ENCODE measurements at regions not wholly inside any gene's neighbourhood (a gene's known extent, or its start where the extent isn't known, plus 50 kb on each side); places are given as distances from the start of the nearest gene placed in this dataset.

DNA sequence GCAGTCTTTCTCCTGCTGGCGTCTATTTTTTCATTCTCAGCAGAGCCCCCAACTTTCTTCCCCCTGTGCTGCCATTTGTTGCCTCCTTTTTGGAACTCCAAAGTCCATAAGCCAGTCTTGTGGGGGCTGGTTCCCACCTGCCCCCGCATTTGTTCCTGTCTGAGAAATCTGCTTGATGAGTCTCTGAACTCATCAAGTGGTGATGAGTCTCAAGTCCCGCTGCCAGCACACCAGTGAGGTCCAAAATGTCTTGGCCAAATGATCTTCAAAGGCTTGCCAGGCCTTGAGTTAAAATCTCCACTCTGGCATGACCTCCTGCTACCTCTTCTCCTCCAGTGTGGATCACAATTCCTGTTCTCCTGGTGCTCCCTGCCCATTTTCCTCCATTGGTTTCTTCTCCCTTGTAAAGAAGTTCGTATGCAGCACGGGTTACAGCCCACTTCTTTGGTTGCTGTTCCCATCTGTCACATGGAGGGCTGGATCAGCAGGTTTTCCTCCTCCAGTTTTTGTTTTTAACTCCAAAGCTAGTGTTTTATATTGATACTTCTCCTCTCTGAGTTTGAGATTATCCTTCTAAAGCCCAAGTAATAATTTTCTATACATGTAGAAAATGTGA, 72.7 kb upstream of the LIMCH1 start:
- H4K20me1 ChIP-seq, result no peaks in the 10 kb centered on the region
- no peak for TF ChIP-seq Cebpa-rat (IDR thresholded peaks at IDR 0.05)
- no peak overlapping the region for H3K4me2 ChIP-seq
- H3K4me3 ChIP-seq, result no peak overlapping the region
- no peak overlapping the region for H3K9ac ChIP-seq
- H3K36me3 ChIP-seq, result no peaks in the 10 kb centered on the region
- H3K27ac ChIP-seq, result no peak overlapping the region
- H3K9me3 ChIP-seq, result no peaks in the 10 kb centered on the region
- H3K4me1 ChIP-seq, result peaks cover 31% of the 10 kb centered on the region
- H3K27me3 ChIP-seq, result no peaks in the 10 kb centered on the region

DNA sequence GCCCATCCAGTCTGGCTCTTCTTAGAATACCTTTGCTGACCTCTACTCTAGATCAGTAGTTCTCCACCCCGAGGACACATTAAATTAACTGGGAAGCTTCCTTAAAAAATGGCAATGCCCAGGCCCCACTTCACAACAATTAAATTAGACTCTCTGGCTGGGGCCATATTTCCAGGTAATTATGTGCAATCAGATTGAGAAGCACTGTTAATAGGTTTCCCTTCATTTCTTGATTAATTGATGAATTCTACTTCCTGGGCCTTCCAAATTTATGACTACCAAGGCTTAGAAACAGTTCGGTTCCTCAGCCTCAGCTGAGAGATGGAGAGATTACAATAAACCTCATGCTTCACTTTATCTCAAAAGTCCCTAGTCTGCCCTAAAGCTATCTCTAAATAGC, 71.7 kb upstream of the LIMCH1 start:
- Histone ChIP-seq H3K27ac (no peak overlapping the region), H3K4me1 (peaks cover 23% of the 10 kb centered on the region), H3K36me3 (no peaks in the 10 kb centered on the region), H3K4me2 (no peak overlapping the region), H3K9ac (no peak overlapping the region), H3K9me3 (no peaks in the 10 kb centered on the region), H4K20me1 (no peaks in the 10 kb centered on the region), H3K4me3 (no peak overlapping the region), H3K27me3 (no peaks in the 10 kb centered on the region)
- no peak for TF ChIP-seq Cebpa-rat (IDR thresholded peaks at IDR 0.05)

DNA sequence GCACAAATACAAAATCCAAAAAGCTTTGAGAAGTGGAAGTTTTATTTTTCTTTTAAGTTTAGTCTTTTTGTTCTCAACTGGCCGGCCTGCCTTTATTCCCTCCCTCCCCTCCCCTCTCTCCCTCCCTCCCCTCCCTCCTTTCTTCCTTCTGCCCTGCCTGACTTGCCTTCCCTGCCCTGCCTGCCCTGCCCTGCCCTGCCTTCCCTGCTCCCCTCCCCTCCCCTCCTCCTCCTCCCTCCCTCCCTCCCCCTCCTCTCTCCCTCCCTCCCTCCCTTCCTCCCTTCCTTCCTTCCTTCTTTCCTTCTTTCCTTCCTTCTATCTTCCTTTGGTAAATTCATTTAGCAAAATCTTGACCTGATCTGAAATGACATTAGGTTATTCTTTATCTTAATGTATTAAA, 69.8 kb upstream of the LIMCH1 start:
- no peaks in the 10 kb centered on the region for H3K36me3 ChIP-seq
- peaks cover 4% of the 10 kb centered on the region; the same call in 1 of the 2 replicates for H3K4me1 ChIP-seq
- H3K27me3 ChIP-seq, result no peaks in the 10 kb centered on the region
- H3K27ac ChIP-seq, result no peak overlapping the region
- no peak overlapping the region for H3K9ac ChIP-seq
- TF ChIP-seq Cebpa-rat (IDR thresholded peaks at IDR 0.05), result no peak
- H3K4me3 ChIP-seq, result no peak overlapping the region
- no peak overlapping the region for H3K4me2 ChIP-seq
- H4K20me1 ChIP-seq, result no peaks in the 10 kb centered on the region
- H3K9me3 ChIP-seq, result no peaks in the 10 kb centered on the region

GRCh38 chr4:41471126-41472071, 66.6 kb upstream of the LIMCH1 start:
- Histone ChIP-seq H3K9ac (no peak overlapping the region), H4K20me1 (no peaks in the 10 kb centered on the region), H3K4me1 (no peaks in the 10 kb centered on the region), H3K4me2 (no peak overlapping the region), H3K27me3 (no peaks in the 10 kb centered on the region), H3K9me3 (no peaks in the 10 kb centered on the region), H3K4me3 (no peak overlapping the region), H3K27ac (no peak overlapping the region), H3K36me3 (no peaks in the 10 kb centered on the region)
- no peak for TF ChIP-seq Cebpa-rat (IDR thresholded peaks at IDR 0.05)

DNA sequence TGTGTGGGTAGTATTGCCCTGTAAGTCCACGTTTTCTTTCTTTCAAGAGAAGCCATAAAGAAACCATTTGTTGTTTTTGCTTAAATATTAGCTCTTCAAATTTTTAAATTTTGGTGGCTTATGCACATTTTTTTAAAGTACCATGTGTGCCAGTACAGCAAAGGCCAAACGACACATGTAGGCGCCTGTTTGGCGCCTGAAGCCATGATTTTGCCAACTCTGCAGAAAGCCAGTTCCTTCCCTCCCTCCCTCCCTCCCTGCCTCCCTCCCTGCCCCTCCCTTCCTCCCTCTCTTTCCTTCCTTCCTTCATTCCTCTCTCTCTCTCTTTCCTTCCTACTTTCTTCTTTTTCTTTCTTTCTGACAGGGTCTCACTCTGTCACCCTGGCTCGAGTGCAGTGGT, 65.9 kb upstream of the LIMCH1 start:
- H3K4me1 ChIP-seq, result no peaks in the 10 kb centered on the region
- no peaks in the 10 kb centered on the region for H3K27me3 ChIP-seq
- no peaks in the 10 kb centered on the region for H3K36me3 ChIP-seq
- no peaks in the 10 kb centered on the region for H3K9me3 ChIP-seq
- H3K9ac ChIP-seq, result no peak overlapping the region
- H4K20me1 ChIP-seq, result no peaks in the 10 kb centered on the region
- TF ChIP-seq Cebpa-rat (IDR thresholded peaks at IDR 0.05), result no peak
- H3K4me3 ChIP-seq, result no peak overlapping the region
- no peak overlapping the region for H3K27ac ChIP-seq
- no peak overlapping the region for H3K4me2 ChIP-seq

DNA sequence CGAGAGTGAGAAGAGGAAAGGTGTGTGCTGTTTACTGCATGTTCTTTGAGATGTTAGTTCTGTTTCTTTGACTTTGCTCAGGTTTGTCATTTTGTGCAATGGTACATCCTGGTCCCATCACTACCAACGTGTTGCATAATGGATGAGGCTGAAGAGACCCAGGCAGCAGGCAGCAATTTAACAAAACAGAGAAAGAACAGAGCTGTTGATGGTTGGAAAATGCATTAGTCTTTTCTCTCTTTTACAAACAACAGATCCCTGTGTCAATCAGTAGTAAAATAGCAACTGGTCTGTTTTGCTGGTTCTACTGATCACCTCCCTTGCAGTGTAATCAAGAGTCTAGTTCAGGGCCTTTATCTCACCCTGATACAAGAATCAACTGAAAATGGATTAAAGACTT, 64.8 kb upstream of the LIMCH1 start:
- Histone ChIP-seq H3K9me3 (no peaks in the 10 kb centered on the region), H4K20me1 (no peaks in the 10 kb centered on the region), H3K9ac (no peak overlapping the region), H3K4me1 (no peaks in the 10 kb centered on the region), H3K27ac (no peak overlapping the region), H3K4me3 (no peak overlapping the region), H3K27me3 (no peaks in the 10 kb centered on the region), H3K4me2 (no peak overlapping the region), H3K36me3 (no peaks in the 10 kb centered on the region)
- no peak for TF ChIP-seq Cebpa-rat (IDR thresholded peaks at IDR 0.05)

DNA sequence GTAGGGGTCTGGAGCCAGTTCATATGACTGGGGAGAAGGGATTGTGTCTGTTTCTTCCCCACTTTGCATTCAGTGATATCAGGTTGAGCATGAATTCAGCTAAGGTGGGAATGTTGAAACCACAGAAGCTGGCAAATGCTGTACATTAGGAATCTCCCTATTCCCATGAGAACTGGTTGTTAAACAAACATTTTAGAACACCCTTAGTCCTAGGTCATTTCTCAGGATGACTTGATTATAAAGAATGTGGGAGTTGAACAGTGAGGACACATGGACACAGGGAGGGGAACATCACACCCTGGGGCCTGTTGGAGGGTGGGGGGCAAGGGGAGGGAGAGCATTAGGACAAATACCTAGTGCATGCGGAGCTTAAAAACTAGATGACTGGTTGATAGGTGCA, 62.6 kb upstream of the LIMCH1 start:
- no peak for TF ChIP-seq Cebpa-rat (IDR thresholded peaks at IDR 0.05)
- no peak overlapping the region for H3K4me2 ChIP-seq
- H3K27ac ChIP-seq, result no peak overlapping the region
- H4K20me1 ChIP-seq, result no peaks in the 10 kb centered on the region
- no peak overlapping the region for H3K4me3 ChIP-seq
- no peak overlapping the region for H3K9ac ChIP-seq
- no peaks in the 10 kb centered on the region for H3K9me3 ChIP-seq
- H3K4me1 ChIP-seq, result no peaks in the 10 kb centered on the region
- H3K36me3 ChIP-seq, result no peaks in the 10 kb centered on the region
- no peaks in the 10 kb centered on the region for H3K27me3 ChIP-seq

DNA sequence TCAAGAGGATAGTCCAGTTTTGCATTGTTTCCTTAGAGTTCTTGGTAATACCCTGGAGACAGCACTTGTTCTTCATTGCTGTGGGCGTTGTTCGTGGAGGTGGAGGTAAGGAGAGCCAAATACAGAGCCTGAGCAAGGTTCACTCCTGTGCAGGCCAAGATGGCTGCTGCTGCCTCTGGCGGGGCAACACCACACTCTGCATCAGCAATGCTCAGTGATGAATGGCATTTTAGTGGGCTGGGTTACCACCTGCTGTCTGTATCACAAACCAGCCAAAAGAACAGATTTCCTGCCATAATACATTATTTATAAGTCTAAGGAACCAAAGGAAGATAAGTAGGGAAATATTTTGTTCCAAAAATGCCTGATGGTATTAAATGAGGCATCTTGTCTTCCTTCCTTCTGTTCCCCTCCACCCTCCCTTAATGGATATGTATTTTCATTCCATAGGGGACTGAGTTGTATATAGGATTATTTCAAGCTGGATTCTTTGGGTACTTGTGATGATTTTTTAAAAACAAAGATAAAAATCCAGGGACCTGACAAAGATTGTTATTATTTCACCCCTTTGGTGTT, 61.6 kb upstream of the LIMCH1 start:
- Histone ChIP-seq H3K4me1 (no peaks in the 10 kb centered on the region), H3K36me3 (no peaks in the 10 kb centered on the region), H3K9ac (no peak overlapping the region), H3K4me3 (no peak overlapping the region), H3K9me3 (no peaks in the 10 kb centered on the region), H3K4me2 (no peak overlapping the region), H3K27ac (no peak overlapping the region), H4K20me1 (no peaks in the 10 kb centered on the region), H3K27me3 (no peaks in the 10 kb centered on the region)
- TF ChIP-seq Cebpa-rat (IDR thresholded peaks at IDR 0.05), result no peak

GRCh38 chr4:41477181-41477905, 60.6 kb upstream of the LIMCH1 start:
- H3K9ac ChIP-seq, result no peak overlapping the region
- TF ChIP-seq Cebpa-rat (IDR thresholded peaks at IDR 0.05), result no peak
- H3K4me1 ChIP-seq, result no peaks in the 10 kb centered on the region
- H3K4me3 ChIP-seq, result no peak overlapping the region
- H3K27me3 ChIP-seq, result no peaks in the 10 kb centered on the region
- H3K4me2 ChIP-seq, result no peak overlapping the region
- H4K20me1 ChIP-seq, result no peaks in the 10 kb centered on the region
- no peak overlapping the region for H3K27ac ChIP-seq
- H3K9me3 ChIP-seq, result no peaks in the 10 kb centered on the region
- H3K36me3 ChIP-seq, result no peaks in the 10 kb centered on the region

Measured in BLaER1 (cell line).